GM06990 (cell line): ENCODE measurements at regions not wholly inside any gene's neighbourhood (a gene's known extent, or its start where the extent isn't known, plus 50 kb on each side); places are given as distances from the start of the nearest gene placed in this dataset.

ENCODE experiments used
- DNase-seq: peaks from one replicate; pipeline ENCODE4 v3.0.0-alpha.2; 2011; ENCODE audit not compliant: insufficient read length; ENCODE audit errors: extremely low read depth
- H3K27me3 ChIP-seq: replicated peaks from 2 replicates; pipeline ENCODE4 v1.6.0; 2011; ENCODE audit warnings: low read length; ENCODE audit not compliant: control insufficient read depth, insufficient read depth
- H3K36me3 ChIP-seq: 2 replicates; pipeline ENCODE4 v1.5.1; 2011; ENCODE audit warnings: low read length; ENCODE audit not compliant: control insufficient read depth, insufficient read depth
- H3K4me3 ChIP-seq: replicated peaks from 2 replicates; pipeline ENCODE4 v1.5.1; 2011; ENCODE audit warnings: low read depth, mild to moderate bottlenecking, control low read depth, low read length
- CTCF ChIP-seq: IDR thresholded peaks from 2 replicates; pipeline ENCODE4 v1.5.1; 2011; ENCODE audit warnings: low read length, control low read depth, mild to moderate bottlenecking, inconsistent platforms; ENCODE audit not compliant: insufficient read depth, poor library complexity, severe bottlenecking

- no peaks in the 10 kb centered on the region for H3K27me3 ChIP-seq
- no peak for DNase-seq
- no peaks in the 10 kb centered on the region for H3K36me3 ChIP-seq
- H3K4me3 ChIP-seq: no peak overlapping the region
- TF ChIP-seq CTCF: no peak
These were observed 927.7 kb upstream of the MBL2 start for GRCh38 chr10:53700278-53700677.

GRCh38 chr10:53699684-53700083, 927.1 kb upstream of the MBL2 start:
- Histone ChIP-seq H3K27me3 (no peaks in the 10 kb centered on the region), H3K4me3 (no peak overlapping the region), H3K36me3 (no peaks in the 10 kb centered on the region)
- no peak for DNase-seq
- TF ChIP-seq CTCF: no peak

- Histone ChIP-seq H3K36me3 (no peaks in the 10 kb centered on the region), H3K27me3 (no peaks in the 10 kb centered on the region), H3K4me3 (no peak overlapping the region)
- no peak for DNase-seq
- TF ChIP-seq CTCF: no peak
These were observed 926.6 kb upstream of the MBL2 start for GRCh38 chr10:53699231-53699630.

- no peaks in the 10 kb centered on the region for H3K36me3 ChIP-seq
- DNase-seq: no peak
- no peak overlapping the region for H3K4me3 ChIP-seq
- no peaks in the 10 kb centered on the region for H3K27me3 ChIP-seq
- TF ChIP-seq CTCF: no peak
These were observed 924.5 kb upstream of the MBL2 start for GRCh38 chr10:53697038-53697437.

- DNase-seq: no peak
- no peaks in the 10 kb centered on the region for H3K36me3 ChIP-seq
- TF ChIP-seq CTCF: no peak
- H3K4me3 ChIP-seq: no peak overlapping the region
- no peaks in the 10 kb centered on the region for H3K27me3 ChIP-seq
These were observed 918.1 kb upstream of the MBL2 start for GRCh38 chr10:53690524-53691240.

GRCh38 chr10:53687800-53688199, 915.2 kb upstream of the MBL2 start:
- no peak overlapping the region for H3K4me3 ChIP-seq
- H3K36me3 ChIP-seq: no peaks in the 10 kb centered on the region
- no peak for TF ChIP-seq CTCF
- DNase-seq: no peak
- no peaks in the 10 kb centered on the region for H3K27me3 ChIP-seq
